Neuronal stem cell (in vitro differentiated cells): ENCODE measurements at regions not wholly inside any gene's neighbourhood (a gene's known extent, or its start where the extent isn't known, plus 50 kb on each side); places are given as distances from the start of the nearest gene placed in this dataset.

ENCODE experiments used
- DNase-seq: peaks from one replicate; pipeline ENCODE4 v3.0.0-alpha.2; 2013; ENCODE audit warnings: low spot score
- H2AFZ ChIP-seq: one replicate; pipeline ENCODE4 v1.6.1; 2013; ENCODE audit warnings: mild to moderate bottlenecking, low read length, inconsistent platforms
- H2AK5ac ChIP-seq: 2 replicates; pipeline ENCODE4 v1.6.1; 2013; ENCODE audit warnings: low read depth, mild to moderate bottlenecking, inconsistent platforms, low read length, moderate library complexity, mixed read lengths
- H2BK120ac ChIP-seq: 2 replicates; pipeline ENCODE4 v1.6.1; 2013; ENCODE audit warnings: low read depth, mild to moderate bottlenecking, inconsistent platforms, low read length, moderate library complexity, mixed read lengths
- H2BK12ac ChIP-seq: one replicate; pipeline ENCODE4 v1.6.1; 2013; ENCODE audit warnings: low read length, inconsistent platforms
- H2BK15ac ChIP-seq: 2 replicates; pipeline ENCODE4 v1.6.1; 2013; ENCODE audit warnings: mild to moderate bottlenecking, low read length, inconsistent platforms, mixed read lengths
- H2BK5ac ChIP-seq: one replicate; pipeline ENCODE4 v1.6.1; 2013; ENCODE audit warnings: inconsistent platforms, mild to moderate bottlenecking, low read length, moderate library complexity
- H3K14ac ChIP-seq: one replicate; pipeline ENCODE4 v1.6.1; 2013; ENCODE audit warnings: low read length, inconsistent platforms
- H3K18ac ChIP-seq: 2 replicates; pipeline ENCODE4 v1.6.1; 2013; ENCODE audit warnings: low read length, inconsistent platforms
- H3K23ac ChIP-seq: 2 replicates; pipeline ENCODE4 v1.6.1; 2013; ENCODE audit warnings: low read depth, mild to moderate bottlenecking, mixed read lengths, low read length, inconsistent platforms; ENCODE audit not compliant: poor library complexity
- H3K27ac ChIP-seq: replicated peaks from 3 replicates; pipeline ENCODE4 v1.5.1; 2013; ENCODE audit warnings: low read length, inconsistent platforms
- H3K27me3 ChIP-seq, 3 experiments: 2 replicates each; pipeline ENCODE4 v1.6.1; 2013; ENCODE audit warnings: low read length in 3 of 3, mild to moderate bottlenecking in 2 of 3, inconsistent platforms in 1 of 3, low read depth in 1 of 3, mixed read lengths in 1 of 3, moderate library complexity in 1 of 3; ENCODE audit not compliant: control insufficient read depth in 3 of 3, insufficient read depth in 3 of 3
- H3K36me3 ChIP-seq, 2 donors: replicated peaks in 1 of 2; 2 replicates each; pipeline ENCODE4 v1.6.1; 2013; ENCODE audit warnings: low read length in 2 of 2; ENCODE audit not compliant: control insufficient read depth in 2 of 2, insufficient read depth in 2 of 2
- H3K4ac ChIP-seq: 2 replicates; pipeline ENCODE4 v1.6.1; 2013; ENCODE audit warnings: inconsistent platforms, mild to moderate bottlenecking, low read length, moderate library complexity
- H3K4me1 ChIP-seq, 2 donors: 1 replicate in 1 of 2; 2 replicates in 1 of 2; pipeline ENCODE4 v1.6.1; 2013; ENCODE audit warnings: low read length in 2 of 2, low read depth in 1 of 2; ENCODE audit not compliant: control insufficient read depth in 2 of 2, insufficient read depth in 1 of 2
- H3K4me2 ChIP-seq: one replicate; pipeline ENCODE4 v1.6.1; 2013; ENCODE audit warnings: mild to moderate bottlenecking, low read length, inconsistent platforms; ENCODE audit not compliant: insufficient read depth, poor library complexity, severe bottlenecking
- H3K4me3 ChIP-seq, 2 donors: 2 replicates each; pipeline ENCODE4 v1.5.1; 2013; ENCODE audit warnings: low read length in 2 of 2, mild to moderate bottlenecking in 2 of 2, inconsistent platforms in 1 of 2, moderate library complexity in 1 of 2
- H3K79me1 ChIP-seq: one replicate; pipeline ENCODE4 v1.6.1; 2013; ENCODE audit warnings: low read depth, mild to moderate bottlenecking, inconsistent platforms, low read length, moderate library complexity
- H3K9ac ChIP-seq: one replicate; pipeline ENCODE4 v1.6.1; 2013; ENCODE audit warnings: mild to moderate bottlenecking, low read depth, low read length, inconsistent platforms; ENCODE audit not compliant: poor library complexity
- H3K9me3 ChIP-seq, 2 donors: replicated peaks in 1 of 2; 2 replicates each; pipeline versions ENCODE3 to v1.6.1; 2013; ENCODE audit warnings: low read length in 2 of 2, mild to moderate bottlenecking in 2 of 2, inconsistent platforms in 1 of 2, low read depth in 1 of 2, mixed read lengths in 1 of 2, moderate library complexity in 1 of 2; ENCODE audit not compliant: control insufficient read depth in 2 of 2, insufficient read depth in 1 of 2
- H4K8ac ChIP-seq: one replicate; pipeline ENCODE4 v1.6.1; 2013; ENCODE audit warnings: low read depth, mild to moderate bottlenecking, inconsistent platforms, low read length, moderate library complexity
- H4K91ac ChIP-seq: one replicate; pipeline ENCODE4 v1.6.1; 2013; ENCODE audit warnings: low read length, low read depth, mild to moderate bottlenecking, inconsistent platforms; ENCODE audit not compliant: poor library complexity
- WGBS, 2 donors: extraction: QIAGEN DNeasy Blood & Tissue Kit; methylation state at CpG; one replicate each; pipeline ENCODE4 v1.1.7; 2013; ENCODE audit warnings: missing lambda C conversion rate in 2 of 2, mixed read lengths in 1 of 2; ENCODE audit not compliant: insufficient read length in 2 of 2, insufficient replicate concordance in 1 of 2; ENCODE audit errors: extremely low coverage in 2 of 2; 5-methylcytosine and 5-hydroxymethylcytosine counted together

- Histone ChIP-seq H3K23ac (no peak overlapping the region), H4K8ac (no peak overlapping the region), H3K4me2 (no peak overlapping the region), H2AK5ac (no peak overlapping the region), H3K18ac (no peak overlapping the region), H2BK120ac (no peak overlapping the region), H2AFZ (no peak overlapping the region), H3K4me3 (no peak overlapping the region), H2BK5ac (no peak overlapping the region), H3K4me1 (no peaks in the 10 kb centered on the region), H3K14ac (no peak overlapping the region), H3K36me3 (no peaks in the 10 kb centered on the region), H4K91ac (no peak overlapping the region), H3K27ac (no peak overlapping the region), H3K4ac (no peak overlapping the region), H3K79me1 (no peaks in the 10 kb centered on the region), H2BK15ac (no peak overlapping the region), H3K9me3 (no peaks in the 10 kb centered on the region), H2BK12ac (no peak overlapping the region), H3K9ac (no peak overlapping the region), H3K27me3 (no peaks in the 10 kb centered on the region)
- WGBS, 2 donors: no CpG with 5 or more reads among the region's 1 CpG
- DNase-seq: no peak
These were observed 2251.6 kb downstream of the NCAM2 start for GRCh38 chr21:23249760-23250159.

GRCh38 chr21:23247334-23247733 is 2249.1 kb downstream of the NCAM2 start:
- Histone ChIP-seq H2AFZ (peak overlapping the region; percentile 59), H2BK5ac (no peak overlapping the region), H3K79me1 (no peaks in the 10 kb centered on the region), H3K4me3 (no peak overlapping the region), H2BK15ac (no peak overlapping the region), H2BK120ac (no peak overlapping the region), H3K36me3 (no peaks in the 10 kb centered on the region), H3K18ac (no peak overlapping the region), H3K9me3 (no peaks in the 10 kb centered on the region), H3K23ac (no peak overlapping the region), H2AK5ac (no peak overlapping the region), H3K4ac (no peak overlapping the region), H3K9ac (no peak overlapping the region), H3K4me2 (no peak overlapping the region), H4K91ac (no peak overlapping the region), H4K8ac (no peak overlapping the region), H3K27me3 (no peaks in the 10 kb centered on the region), H3K14ac (no peak overlapping the region), H2BK12ac (no peak overlapping the region), H3K27ac (no peak overlapping the region), H3K4me1 (no peaks in the 10 kb centered on the region)
- no CpG with 5 or more reads among the region's 2 CpGs for WGBS, 2 donors
- DNase-seq: no peak

GRCh38 chr21:23245255-23245654 is 2247.0 kb downstream of the NCAM2 start:
- H2AK5ac ChIP-seq: no peak overlapping the region
- no peak for DNase-seq
- no peak overlapping the region for H3K4me3 ChIP-seq
- H3K9ac ChIP-seq: no peak overlapping the region
- WGBS, 2 donors: no CpG with 5 or more reads among the region's 2 CpGs
- H2AFZ ChIP-seq: no peak overlapping the region
- H3K27me3 ChIP-seq: no peaks in the 10 kb centered on the region
- H3K27ac ChIP-seq: no peak overlapping the region
- no peak overlapping the region for H4K91ac ChIP-seq
- H3K4ac ChIP-seq: no peak overlapping the region
- H3K23ac ChIP-seq: no peak overlapping the region
- H2BK15ac ChIP-seq: no peak overlapping the region
- no peak overlapping the region for H2BK5ac ChIP-seq
- no peaks in the 10 kb centered on the region for H3K4me1 ChIP-seq
- no peak overlapping the region for H4K8ac ChIP-seq
- H3K14ac ChIP-seq: no peak overlapping the region
- no peaks in the 10 kb centered on the region for H3K36me3 ChIP-seq
- H3K9me3 ChIP-seq: no peaks in the 10 kb centered on the region
- H3K4me2 ChIP-seq: no peak overlapping the region
- no peaks in the 10 kb centered on the region for H3K79me1 ChIP-seq
- no peak overlapping the region for H3K18ac ChIP-seq
- H2BK12ac ChIP-seq: no peak overlapping the region
- no peak overlapping the region for H2BK120ac ChIP-seq

- Histone ChIP-seq H4K91ac (no peak overlapping the region), H3K27ac (no peak overlapping the region), H3K18ac (no peak overlapping the region), H2AFZ (peak overlapping the region; percentile 75), H3K4me2 (no peak overlapping the region), H3K9me3 (no peaks in the 10 kb centered on the region), H3K9ac (no peak overlapping the region), H2BK120ac (no peak overlapping the region), H3K36me3 (no peaks in the 10 kb centered on the region), H3K23ac (no peak overlapping the region), H2BK12ac (no peak overlapping the region), H3K4me3 (no peak overlapping the region), H2AK5ac (no peak overlapping the region), H4K8ac (no peak overlapping the region), H2BK5ac (no peak overlapping the region), H3K14ac (no peak overlapping the region), H2BK15ac (no peak overlapping the region), H3K27me3 (no peaks in the 10 kb centered on the region), H3K4ac (no peak overlapping the region), H3K79me1 (no peaks in the 10 kb centered on the region), H3K4me1 (peaks cover 0 to 7% of the 10 kb centered on the region in 2 donors)
- no peak for DNase-seq
- no CpG with 5 or more reads among the region's 2 CpGs for WGBS, 2 donors
These were observed 2225.7 kb downstream of the NCAM2 start for GRCh38 chr21:23223882-23224281.
